ENCODE measurements at regions not wholly inside any gene's neighbourhood (a gene's known extent, or its start where the extent isn't known, plus 50 kb on each side); places are given as distances from the start of the nearest gene placed in this dataset.

DNA sequence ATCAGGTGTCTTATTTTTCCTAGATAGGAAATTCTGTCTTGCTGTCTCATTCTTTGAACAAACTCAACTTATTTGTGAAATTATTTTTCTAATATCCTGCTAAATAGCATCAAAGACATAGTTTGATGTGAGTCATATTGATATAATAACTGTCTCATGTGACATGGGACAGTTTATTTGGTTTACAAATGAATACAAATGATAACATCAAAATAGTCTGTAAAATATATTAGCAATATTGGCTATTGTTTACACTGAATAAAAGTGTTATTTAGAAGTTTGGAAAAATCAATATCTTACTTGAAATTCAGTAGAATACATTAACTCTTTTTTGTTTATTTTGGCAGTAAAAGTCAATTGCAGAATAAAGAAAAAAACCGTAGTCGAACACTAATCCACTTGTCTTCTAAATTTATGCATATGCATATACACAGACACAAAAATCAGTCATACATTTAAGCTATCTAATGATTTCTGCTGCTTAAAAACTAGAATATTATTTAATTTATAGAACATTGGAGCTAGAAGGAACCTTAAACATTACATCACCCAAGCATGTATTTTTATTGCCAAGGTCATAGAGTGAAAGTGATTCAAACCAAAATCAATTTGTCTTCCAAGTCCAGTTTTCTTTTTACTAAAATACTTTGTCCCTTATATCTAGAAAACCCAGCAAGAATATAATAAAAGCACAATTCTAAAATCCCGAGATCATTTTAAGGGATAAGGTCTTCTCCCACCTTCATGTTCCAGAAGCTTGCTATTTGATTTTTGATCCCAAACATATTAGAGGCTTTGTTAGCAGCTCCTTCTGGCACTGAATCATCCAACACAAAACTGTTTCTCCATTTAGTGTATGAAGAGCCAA lies 776.5 kb upstream of the SLITRK1 start:
- BruUV-seq (replicated peaks): no TSS peak
- Histone ChIP-seq H3K9me3 (replicated peaks; ENCODE audit: control insufficient read depth, insufficient read depth, low read length) (no peaks in the 10 kb centered on the region), H3K27ac (ENCODE audit: control insufficient read depth, insufficient read depth) (no peak overlapping the region), H2AFZ (ENCODE audit: control insufficient read depth, low read depth, low read length) (no peak overlapping the region), H3K36me3 (ENCODE audit: control insufficient read depth in 2 of 2, insufficient read depth in 2 of 2, low read length in 1 of 2) (no peaks in the 10 kb centered on the region), H3K4me2 (ENCODE audit: control insufficient read depth, insufficient read depth) (no peak overlapping the region), H3K4me3 (no peak overlapping the region), H3K27me3 (replicated peaks in 1 of 2; ENCODE audit: control insufficient read depth in 2 of 2, insufficient read depth in 2 of 2, low read length in 1 of 2) (no peaks in the 10 kb centered on the region), H3K79me2 (ENCODE audit: control insufficient read depth, insufficient read depth, low read length) (no peaks in the 10 kb centered on the region), H3K9ac (ENCODE audit: control insufficient read depth, insufficient read depth, low read length) (no peak overlapping the region), H4K20me1 (ENCODE audit: control insufficient read depth, insufficient read depth) (no peaks in the 10 kb centered on the region), H3K4me1 (ENCODE audit: control insufficient read depth, insufficient read depth, low read length) (no peaks in the 10 kb centered on the region)
- WGBS (ENCODE audit: insufficient coverage, insufficient replicate concordance, low lambda C conversion rate, missing lambda C conversion rate): 31% methylated on average over 3 of the region's 3 CpGs
- in situ Hi-C loops (cut with MboI) (no loop called here), intact Hi-C loops (cut with micrococcal nuclease; ENCODE audit: unreplicated experiment) (no loop called here)
- ChIA-PET RAD21 (ENCODE audit: unreplicated experiment) (no interaction called here), CTCF (interaction anchor here (0.7 to 0.9 kb wide), 2 partner anchors 25 to 84 kb away, joined by 3 to 4 read pairs; no protein-coding TSS in a partner anchor), POLR2A (no interaction called here), SMC1A (ENCODE audit: uncharacterized antibody, unreplicated experiment) (interaction anchor here (0.5 to 1.3 kb wide), 3 partner anchors 35 to 165 kb away, joined by 3 read pairs; no protein-coding TSS in a partner anchor)
- ATAC-seq (no peak), DNase-seq (ENCODE audit: low read depth, low spot score) (no peak), FAIRE-seq (no peak)
- TF ChIP-seq DPF2 (IDR thresholded peaks at IDR 0.05) (no peak), CREB1 (IDR thresholded peaks at IDR 0.05; ENCODE audit: low read depth) (no peak), CBFB (IDR thresholded peaks at IDR 0.05; ENCODE audit: low read depth) (no peak), ETV6 (conservative IDR thresholded peaks at IDR 0.05 in 1 of 2, IDR thresholded peaks at IDR 0.05 in 1 of 2; ENCODE audit: borderline replicate concordance in 1 of 2, low read depth in 1 of 2) (no peak), RELA (IDR thresholded peaks at IDR 0.05; ENCODE audit: borderline replicate concordance, partially characterized antibody) (no peak), SRF (IDR thresholded peaks at IDR 0.05; ENCODE audit: low read depth in 2 of 2, low read length in 2 of 2) (no peak), TBL1XR1 (IDR thresholded peaks at IDR 0.05; ENCODE audit: low read depth, low read length) (no peak), SREBF1 (IDR thresholded peaks at IDR 0.05; ENCODE audit: low read length) (no peak), ZNF24 (IDR thresholded peaks at IDR 0.05) (no peak), PML (IDR thresholded peaks at IDR 0.05; ENCODE audit: low read length) (no peak)
